HEK293T (cell line): ENCODE measurements at regions not wholly inside any gene's neighbourhood (a gene's known extent, or its start where the extent isn't known, plus 50 kb on each side); places are given as distances from the start of the nearest gene placed in this dataset.

Experiments
- ARNT ChIP-seq: fragments of 450-650 bp; IDR thresholded peaks from 2 replicates; pipeline ENCODE4 v1.6.1; 2017; ENCODE audit warnings: mild to moderate bottlenecking
- BHLHE40 ChIP-seq: fragments of 450-650 bp; IDR thresholded peaks from 2 replicates; pipeline ENCODE4 v1.6.1; 2016; ENCODE audit warnings: mild to moderate bottlenecking, moderate library complexity, borderline replicate concordance
- FOXM1 ChIP-seq: fragments of 450-650 bp; IDR thresholded peaks from 2 replicates; pipeline ENCODE4 v1.6.1; 2017; ENCODE audit warnings: mild to moderate bottlenecking, borderline replicate concordance
- HDGF ChIP-seq: fragments of 450-650 bp; IDR thresholded peaks from 2 replicates; pipeline ENCODE4 v1.6.1; 2017; ENCODE audit warnings: antibody characterized with exemption, borderline replicate concordance
- SP1 ChIP-seq: fragments of 450-650 bp; IDR thresholded peaks from 2 replicates; pipeline ENCODE4 v1.6.1; 2017
- SUZ12 ChIP-seq: fragments of 450-650 bp; IDR thresholded peaks from 2 replicates; pipeline ENCODE4 v1.6.1; 2016; ENCODE audit warnings: mild to moderate bottlenecking
- TARDBP ChIP-seq: fragments of 450-650 bp; IDR thresholded peaks from 2 replicates; pipeline ENCODE4 v1.6.1; 2016

DNA sequence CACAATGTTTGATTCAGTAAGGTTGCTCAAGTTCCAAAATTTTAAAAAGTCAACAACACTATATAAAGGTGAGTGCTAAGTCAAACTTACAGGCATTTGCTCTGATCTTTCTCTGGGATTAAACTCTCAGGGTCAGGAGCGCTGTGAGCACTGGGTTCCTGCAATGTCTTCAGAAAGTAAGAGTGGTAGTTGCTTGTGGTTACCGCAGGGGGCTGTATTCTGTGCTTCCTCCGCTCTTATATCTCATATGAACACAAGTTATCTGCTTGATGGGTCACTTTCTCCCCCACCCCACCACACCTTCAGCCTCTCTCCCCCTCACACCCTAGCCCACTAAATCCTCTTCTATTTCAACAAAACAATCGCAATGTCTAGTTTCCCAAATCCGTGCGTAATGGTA is 116.4 kb upstream of the IGSF1 start:
- TF ChIP-seq ARNT (no peak), FOXM1 (no peak), SUZ12 (no peak), SP1 (no peak), HDGF (no peak), TARDBP (no peak), BHLHE40 (no peak)
